IMR-90 (cell line): ENCODE measurements at regions not wholly inside any gene's neighbourhood (a gene's known extent, or its start where the extent isn't known, plus 50 kb on each side); places are given as distances from the start of the nearest gene placed in this dataset.

Source experiments
- CEBPB ChIP-seq: IDR thresholded peaks from 2 replicates; pipeline ENCODE4 v1.6.1; 2012; ENCODE audit warnings: low read depth, low read length, improper control_type of control experiment
- CHD1 ChIP-seq: IDR thresholded peaks from 2 replicates; pipeline ENCODE4 v1.6.1; 2012; ENCODE audit warnings: low read depth, low read length, improper control_type of control experiment
- CTCF ChIP-seq: conservative IDR thresholded peaks from 2 replicates; pipeline ENCODE4 v1.5.1; 2012; ENCODE audit warnings: mild to moderate bottlenecking, low read depth, low read length, improper control_type of control experiment
- FOS ChIP-seq: fragments of 150-350 bp; IDR thresholded peaks from 2 replicates; pipeline ENCODE4 v1.6.1; 2016; ENCODE audit warnings: low read depth, low read length
- MAFK ChIP-seq: IDR thresholded peaks from 2 replicates; pipeline ENCODE4 v1.6.1; 2012; ENCODE audit warnings: low read depth, low read length, improper control_type of control experiment
- MAZ ChIP-seq: IDR thresholded peaks from 2 replicates; pipeline ENCODE4 v1.6.1; 2012; ENCODE audit warnings: low read depth, mild to moderate bottlenecking, low read length, improper control_type of control experiment, moderate library complexity, borderline replicate concordance
- MXI1 ChIP-seq: IDR thresholded peaks from 2 replicates; pipeline ENCODE4 v1.6.1; 2012; ENCODE audit warnings: low read depth, mild to moderate bottlenecking, low read length, moderate library complexity, borderline replicate concordance
- POLR2A ChIP-seq: IDR thresholded peaks from 2 replicates; pipeline ENCODE4 v1.6.1; 2012; ENCODE audit warnings: mild to moderate bottlenecking, low read depth, low read length
- RAD21 ChIP-seq: IDR thresholded peaks from 2 replicates; pipeline ENCODE4 v1.6.1; 2012; ENCODE audit warnings: low read length, improper control_type of control experiment
- RCOR1 ChIP-seq: IDR thresholded peaks from 2 replicates; pipeline ENCODE4 v1.6.1; 2012; ENCODE audit warnings: mild to moderate bottlenecking, low read length, improper control_type of control experiment; ENCODE audit not compliant: insufficient replicate concordance
- RFX5 ChIP-seq: IDR thresholded peaks from 2 replicates; pipeline ENCODE4 v1.8.0; 2012; ENCODE audit warnings: low read depth, mild to moderate bottlenecking, low read length, moderate library complexity
- SMC3 ChIP-seq: fragments of 150-350 bp; IDR thresholded peaks from 2 replicates; pipeline ENCODE4 v1.6.1; 2016; ENCODE audit warnings: low read depth, mild to moderate bottlenecking, antibody characterized with exemption, low read length, moderate library complexity
- USF2 ChIP-seq: fragments of 150-350 bp; IDR thresholded peaks from 2 replicates; pipeline ENCODE4 v1.6.1; 2017; ENCODE audit warnings: mild to moderate bottlenecking, antibody characterized with exemption, low read length, low read depth
- TF ChIP-seq, protein P1 (sequence below): fragments of 150-350 bp; IDR thresholded peaks from 2 replicates; pipeline ENCODE4 v1.6.1; 2016; ENCODE audit warnings: low read depth, mild to moderate bottlenecking, low read length, moderate library complexity, borderline replicate concordance

DNA sequence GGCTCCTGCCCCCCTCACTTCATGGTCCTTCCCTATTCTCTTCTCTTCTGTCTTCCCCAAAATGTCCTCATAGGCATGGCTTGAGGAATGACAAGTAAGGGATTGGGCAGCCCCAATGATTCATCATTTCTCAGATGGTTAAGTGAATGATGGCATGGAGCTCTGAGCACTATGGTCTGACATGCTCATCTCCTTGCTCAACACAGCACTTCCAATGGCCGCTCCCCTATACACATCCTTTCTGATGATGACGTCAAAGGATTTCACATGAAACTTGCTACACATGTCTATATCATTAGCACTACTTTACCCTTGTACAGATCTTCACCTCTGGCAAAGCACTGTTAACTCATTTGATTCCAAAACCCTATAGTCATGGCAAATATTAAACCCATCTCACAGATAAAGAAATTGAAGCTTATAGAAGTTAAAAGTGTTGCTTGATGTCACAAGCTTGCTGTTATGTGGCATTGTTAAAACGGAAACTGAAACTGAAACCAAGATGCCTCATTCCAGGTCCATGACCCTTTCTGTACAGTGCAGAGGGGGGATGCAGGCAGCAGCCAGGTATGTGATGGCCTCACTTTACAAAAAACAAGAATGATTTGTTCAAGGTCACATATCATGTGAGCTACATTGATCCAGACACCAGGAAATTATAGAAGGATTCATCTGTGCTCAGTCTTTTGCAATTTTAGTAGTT lies 90.0 kb upstream of the PLXNA4 start:
- TF ChIP-seq CTCF, result no peak
- TF ChIP-seq CEBPB, result no peak
- no peak for TF ChIP-seq POLR2A
- TF ChIP-seq MAZ, result no peak
- TF ChIP-seq, protein P1, sequence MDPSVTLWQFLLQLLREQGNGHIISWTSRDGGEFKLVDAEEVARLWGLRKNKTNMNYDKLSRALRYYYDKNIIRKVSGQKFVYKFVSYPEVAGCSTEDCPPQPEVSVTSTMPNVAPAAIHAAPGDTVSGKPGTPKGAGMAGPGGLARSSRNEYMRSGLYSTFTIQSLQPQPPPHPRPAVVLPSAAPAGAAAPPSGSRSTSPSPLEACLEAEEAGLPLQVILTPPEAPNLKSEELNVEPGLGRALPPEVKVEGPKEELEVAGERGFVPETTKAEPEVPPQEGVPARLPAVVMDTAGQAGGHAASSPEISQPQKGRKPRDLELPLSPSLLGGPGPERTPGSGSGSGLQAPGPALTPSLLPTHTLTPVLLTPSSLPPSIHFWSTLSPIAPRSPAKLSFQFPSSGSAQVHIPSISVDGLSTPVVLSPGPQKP, result no peak
- no peak for TF ChIP-seq SMC3
- no peak for TF ChIP-seq FOS
- no peak for TF ChIP-seq RAD21
- no peak for TF ChIP-seq RFX5
- TF ChIP-seq RCOR1, result no peak
- no peak for TF ChIP-seq MXI1
- no peak for TF ChIP-seq CHD1
- TF ChIP-seq USF2, result no peak
- TF ChIP-seq MAFK, result no peak
